ENCODE measurements at regions not wholly inside any gene's neighbourhood (a gene's known extent, or its start where the extent isn't known, plus 50 kb on each side); places are given as distances from the start of the nearest gene placed in this dataset.

GRCh38 chr4:79850626-79851025 is 222.4 kb downstream of the ANTXR2 start:
- no peak overlapping the region for H3K4me3 ChIP-seq
- H3K4me1 ChIP-seq = no peaks in the 10 kb centered on the region
- ATAC-seq (no peak), DNase-seq (no peak)
- H3K27me3 ChIP-seq = no peaks in the 10 kb centered on the region
- H3K9me3 ChIP-seq = no peaks in the 10 kb centered on the region
- no peak for TF ChIP-seq CTCF (IDR thresholded peaks at IDR 0.05)
- H3K27ac ChIP-seq = no peak overlapping the region
- intact Hi-C loops (cut with DNase I) = no loop called here
- no peaks in the 10 kb centered on the region for H3K36me3 ChIP-seq

GRCh38 chr4:79848329-79848728 is 224.7 kb downstream of the ANTXR2 start:
- DNase-seq = no peak
- H3K27me3 ChIP-seq = no peaks in the 10 kb centered on the region
- no peaks in the 10 kb centered on the region for H3K4me1 ChIP-seq
- H3K9me3 ChIP-seq = no peaks in the 10 kb centered on the region
- no peaks in the 10 kb centered on the region for H3K36me3 ChIP-seq
- H3K27ac ChIP-seq = no peak overlapping the region
- H3K4me3 ChIP-seq = no peak overlapping the region
- intact Hi-C loops (cut with DNase I) = no loop called here
- TF ChIP-seq CTCF (IDR thresholded peaks at IDR 0.05) = no peak
- no peak for ATAC-seq

GRCh38 chr4:79847411-79847810 is 225.6 kb downstream of the ANTXR2 start:
- Histone ChIP-seq H3K4me3 (no peak overlapping the region), H3K27me3 (no peaks in the 10 kb centered on the region)

GRCh38 chr4:79842162-79842561 is 230.9 kb downstream of the ANTXR2 start:
- no peak overlapping the region for H3K27ac ChIP-seq
- no peak for ATAC-seq

More at GRCh38 chr4:79847411-79847810, 225.6 kb downstream of the ANTXR2 start:
- DNase-seq (no peak), ATAC-seq (no peak)
- Histone ChIP-seq H3K36me3 (no peaks in the 10 kb centered on the region), H3K27ac (no peak overlapping the region), H3K9me3 (no peaks in the 10 kb centered on the region), H3K4me1 (no peaks in the 10 kb centered on the region)
- intact Hi-C loops (cut with DNase I) = no loop called here
- no peak for TF ChIP-seq CTCF (IDR thresholded peaks at IDR 0.05)

GRCh38 chr4:79833857-79834256 is 239.2 kb downstream of the ANTXR2 start:
- Histone ChIP-seq H3K36me3 (no peaks in the 10 kb centered on the region), H3K4me3 (no peak overlapping the region), H3K4me1 (no peaks in the 10 kb centered on the region), H3K27ac (no peak overlapping the region), H3K9me3 (no peaks in the 10 kb centered on the region), H3K27me3 (no peaks in the 10 kb centered on the region)
- ATAC-seq (no peak), DNase-seq (no peak)
- TF ChIP-seq CTCF (IDR thresholded peaks at IDR 0.05) = no peak
- intact Hi-C loops (cut with DNase I) = no loop called here

More at GRCh38 chr4:79842162-79842561, 230.9 kb downstream of the ANTXR2 start:
- Histone ChIP-seq H3K36me3 (no peaks in the 10 kb centered on the region), H3K9me3 (no peaks in the 10 kb centered on the region), H3K4me3 (no peak overlapping the region), H3K27me3 (no peaks in the 10 kb centered on the region), H3K4me1 (no peaks in the 10 kb centered on the region)
- DNase-seq = no peak
- intact Hi-C loops (cut with DNase I) = no loop called here
- no peak for TF ChIP-seq CTCF (IDR thresholded peaks at IDR 0.05)

Measured in upper lobe of right lung (tissue), 1 donor.